Astrocyte (in vitro differentiated cells and primary cell): ENCODE measurements at regions not wholly inside any gene's neighbourhood (a gene's known extent, or its start where the extent isn't known, plus 50 kb on each side); places are given as distances from the start of the nearest gene placed in this dataset.

Source experiments
- EZH2 ChIP-seq: IDR thresholded peaks from 2 replicates; pipeline ENCODE4 v1.6.1; 2012; ENCODE audit warnings: mild to moderate bottlenecking, low read length, inconsistent platforms; ENCODE audit not compliant: insufficient read depth
- TF ChIP-seq, protein P1 (sequence below): IDR thresholded peaks from 2 replicates; pipeline ENCODE4 v1.5.1; 2011; ENCODE audit warnings: low read depth, mild to moderate bottlenecking, inconsistent platforms, low read length, moderate library complexity; ENCODE audit not compliant: insufficient read depth

DNA sequence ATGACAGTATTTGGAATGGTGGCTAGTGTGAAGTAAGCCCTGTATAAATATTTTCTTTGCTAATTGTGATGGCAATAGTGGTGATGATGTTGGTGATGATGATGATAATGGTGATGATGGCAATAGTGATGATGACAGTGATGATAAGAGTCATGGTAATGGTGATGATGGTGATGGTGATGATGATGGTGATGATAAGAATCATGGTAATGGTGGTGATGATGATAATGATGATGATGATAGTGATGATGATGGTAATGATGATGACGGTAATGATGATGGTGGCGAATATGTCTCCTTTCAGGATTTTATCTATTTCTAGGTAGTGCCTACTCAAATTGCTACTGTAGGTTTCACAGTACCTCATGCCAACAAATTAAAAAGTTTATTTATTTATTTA is 205.4 kb downstream of the GALR1 start:
- TF ChIP-seq, protein P1, sequence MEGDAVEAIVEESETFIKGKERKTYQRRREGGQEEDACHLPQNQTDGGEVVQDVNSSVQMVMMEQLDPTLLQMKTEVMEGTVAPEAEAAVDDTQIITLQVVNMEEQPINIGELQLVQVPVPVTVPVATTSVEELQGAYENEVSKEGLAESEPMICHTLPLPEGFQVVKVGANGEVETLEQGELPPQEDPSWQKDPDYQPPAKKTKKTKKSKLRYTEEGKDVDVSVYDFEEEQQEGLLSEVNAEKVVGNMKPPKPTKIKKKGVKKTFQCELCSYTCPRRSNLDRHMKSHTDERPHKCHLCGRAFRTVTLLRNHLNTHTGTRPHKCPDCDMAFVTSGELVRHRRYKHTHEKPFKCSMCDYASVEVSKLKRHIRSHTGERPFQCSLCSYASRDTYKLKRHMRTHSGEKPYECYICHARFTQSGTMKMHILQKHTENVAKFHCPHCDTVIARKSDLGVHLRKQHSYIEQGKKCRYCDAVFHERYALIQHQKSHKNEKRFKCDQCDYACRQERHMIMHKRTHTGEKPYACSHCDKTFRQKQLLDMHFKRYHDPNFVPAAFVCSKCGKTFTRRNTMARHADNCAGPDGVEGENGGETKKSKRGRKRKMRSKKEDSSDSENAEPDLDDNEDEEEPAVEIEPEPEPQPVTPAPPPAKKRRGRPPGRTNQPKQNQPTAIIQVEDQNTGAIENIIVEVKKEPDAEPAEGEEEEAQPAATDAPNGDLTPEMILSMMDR, result no peak
- TF ChIP-seq EZH2, result no peak
